Kidney glomerular epithelial cell (primary cell): ENCODE measurements at regions not wholly inside any gene's neighbourhood (a gene's known extent, or its start where the extent isn't known, plus 50 kb on each side); places are given as distances from the start of the nearest gene placed in this dataset.
A peak's percentile ranks its signal among the peaks of the same experiment; 100 is the strongest.
"Not testable (repeated sequence)": the region's sequence is repeated elsewhere in the genome, so short reads cannot be mapped to it uniquely, and the experiment has no call there.

ENCODE experiments used
- DNase-seq: peaks from one replicate; lab custom pipeline; 2025; lab: John Stamatoyannopoulos, UW

DNA sequence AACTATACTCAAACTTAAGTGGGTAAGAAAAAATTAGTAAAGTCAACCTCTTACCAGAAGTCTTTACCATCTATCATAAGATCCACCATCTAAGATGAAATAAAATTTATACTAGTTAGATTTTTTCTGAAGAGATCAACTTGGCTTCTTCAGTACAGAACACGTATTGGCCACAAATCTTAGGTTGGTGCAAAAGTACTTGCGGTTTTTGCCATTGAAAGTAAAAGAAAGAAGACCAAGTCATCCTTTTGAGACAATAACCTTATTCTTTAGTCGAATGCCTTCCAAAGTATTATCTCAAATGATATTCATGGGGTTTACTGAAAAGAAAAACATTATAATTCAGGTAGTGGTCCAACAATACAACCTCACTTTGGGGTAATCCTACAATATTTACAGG, 292.6 kb upstream of the PTCHD4 start:
- no peak for DNase-seq

DNA sequence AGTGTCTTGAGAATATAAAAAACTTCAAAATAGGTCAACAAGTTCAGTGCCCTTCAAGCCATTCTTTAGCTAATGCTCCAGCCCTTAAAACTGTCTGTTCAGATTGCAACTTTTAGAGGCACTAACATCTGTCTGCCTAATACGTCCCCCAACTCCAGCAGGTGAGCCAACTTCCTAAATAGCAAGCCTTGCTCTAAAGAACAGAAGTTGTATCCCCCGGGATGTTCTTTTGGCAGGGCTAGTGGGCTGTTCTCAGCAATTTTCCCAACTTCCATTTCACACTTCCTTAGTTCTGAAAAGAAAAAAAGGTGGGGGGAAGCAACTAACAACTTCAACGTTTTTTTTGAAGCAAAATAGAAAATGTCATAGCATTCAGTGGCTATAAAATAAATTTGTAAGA, 290.0 kb upstream of the PTCHD4 start:
- no peak for DNase-seq

DNA sequence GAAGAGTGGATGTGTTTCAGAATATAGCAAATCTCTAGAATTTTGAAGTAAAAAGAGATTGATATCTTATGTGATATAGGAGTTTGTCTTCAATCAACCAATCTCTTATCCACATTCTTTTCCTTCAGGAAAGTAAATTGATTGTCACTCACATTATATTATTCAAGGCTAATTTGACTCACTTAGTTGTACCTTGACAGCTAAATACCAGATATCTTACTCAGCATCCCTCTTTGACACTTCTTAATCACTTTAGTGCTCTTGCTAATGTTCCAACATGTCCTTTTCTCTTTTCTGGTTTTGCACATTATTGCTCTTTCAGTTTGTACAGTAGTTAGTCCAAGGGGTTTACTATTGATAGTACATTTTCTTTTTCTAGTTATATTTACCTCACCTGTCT, 286.9 kb upstream of the PTCHD4 start:
- no peak for DNase-seq

DNA sequence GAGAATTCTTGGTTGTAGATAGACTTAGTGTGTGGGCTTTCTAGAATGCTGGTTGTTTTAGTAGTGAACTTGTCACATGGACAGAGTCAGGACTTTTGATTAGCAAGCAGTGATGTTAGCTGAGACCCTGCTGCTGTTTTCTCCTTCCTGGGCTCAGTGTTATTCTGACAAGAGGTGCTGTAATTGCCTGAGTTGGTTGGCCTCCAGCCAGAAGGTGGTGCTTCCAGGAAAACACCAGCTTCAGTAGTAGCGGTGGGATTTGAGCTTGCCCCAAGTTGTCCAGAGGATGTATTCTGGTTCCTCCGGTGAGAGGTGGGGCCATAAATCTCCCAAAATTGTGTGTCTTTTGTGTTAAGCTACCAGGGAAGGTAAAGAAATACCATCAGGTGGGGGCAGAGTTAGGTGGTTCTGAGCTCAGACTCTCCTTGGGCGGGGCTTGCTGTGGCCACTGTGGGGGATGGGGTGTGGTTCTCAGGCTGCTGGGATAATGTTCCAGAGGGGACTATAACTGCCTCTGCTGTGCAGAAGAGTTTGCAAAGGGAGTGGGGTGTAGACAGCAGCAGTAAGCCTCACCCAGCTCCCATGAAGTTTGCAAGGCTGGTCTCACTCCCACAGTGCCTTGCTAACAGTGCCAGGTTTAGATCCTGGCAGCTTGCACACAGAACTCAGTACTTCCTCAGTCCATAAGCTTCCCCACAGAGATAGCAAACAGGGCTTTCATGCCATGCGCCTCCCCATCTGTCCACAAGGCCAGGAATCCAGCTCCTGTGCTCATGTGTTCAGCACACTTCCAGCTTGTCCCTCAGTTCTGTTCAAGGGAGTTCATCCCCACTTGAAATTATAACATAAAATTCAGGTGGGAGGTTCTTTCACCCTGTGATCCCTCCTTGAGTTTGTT, 278.4 kb upstream of the PTCHD4 start:
- no peak for DNase-seq

DNA sequence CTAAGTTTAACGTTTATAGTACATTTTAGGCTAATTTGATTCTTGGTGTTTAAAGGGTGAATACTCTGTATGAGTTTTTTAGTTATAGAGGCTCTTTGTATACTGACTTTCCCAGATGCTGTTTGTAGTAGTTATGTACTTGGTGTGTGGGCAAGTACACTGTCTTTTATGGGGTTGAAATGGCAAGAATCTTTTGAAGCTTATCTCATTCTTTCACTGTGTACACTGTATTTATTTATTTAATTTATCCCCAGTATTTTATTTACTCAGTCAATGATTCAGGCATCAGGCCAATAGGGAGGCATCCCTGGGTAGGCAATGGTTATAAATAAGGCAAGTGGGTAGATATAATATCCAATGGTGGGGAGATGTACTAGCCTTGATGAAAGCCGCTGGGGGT, 277.0 kb upstream of the PTCHD4 start:
- DNase-seq, result no peak

DNA sequence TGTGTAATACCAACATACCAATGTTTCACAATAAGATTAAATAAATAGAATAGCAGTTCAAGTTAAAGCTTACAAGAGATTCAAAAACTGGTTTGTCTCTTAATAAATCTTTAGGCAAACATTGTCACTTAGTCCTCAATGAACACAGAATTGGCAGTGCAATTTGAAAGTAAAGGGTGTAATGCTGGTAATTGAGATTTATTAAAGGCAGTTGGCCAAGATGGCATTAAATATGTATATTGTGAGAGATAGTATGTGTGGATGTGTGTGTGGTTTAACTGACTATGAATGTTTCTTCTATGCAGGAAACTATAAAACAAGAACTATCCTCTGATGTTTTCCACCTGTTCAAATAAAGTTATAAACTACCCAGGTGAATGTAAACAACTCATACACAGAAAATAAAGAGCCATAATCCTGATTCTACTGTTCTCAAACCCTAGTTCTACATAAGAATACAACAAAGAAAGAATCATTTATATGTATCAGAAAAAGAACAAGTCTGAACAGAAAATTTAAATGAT, 267.9 kb upstream of the PTCHD4 start:
- DNase-seq, result no peak

DNA sequence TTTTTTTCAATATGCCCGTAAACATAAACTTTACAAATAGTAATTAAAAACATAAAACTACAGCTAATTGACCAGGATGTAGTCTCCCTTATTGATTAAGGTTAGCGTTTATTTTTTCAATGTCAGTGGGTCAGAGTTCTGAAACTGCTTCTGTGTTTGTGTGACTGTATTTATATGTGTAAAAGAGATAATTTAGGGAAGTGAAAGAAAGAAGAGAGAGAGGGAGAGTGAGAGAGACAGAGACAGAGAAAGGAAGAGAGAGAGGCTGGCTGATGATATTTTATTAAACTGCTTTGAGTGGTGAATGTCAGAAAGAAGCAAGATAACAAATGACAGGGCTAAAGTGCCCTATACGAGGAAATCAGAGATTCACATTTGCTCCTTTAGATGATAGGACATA, 266.1 kb upstream of the PTCHD4 start:
- no peak for DNase-seq

DNA sequence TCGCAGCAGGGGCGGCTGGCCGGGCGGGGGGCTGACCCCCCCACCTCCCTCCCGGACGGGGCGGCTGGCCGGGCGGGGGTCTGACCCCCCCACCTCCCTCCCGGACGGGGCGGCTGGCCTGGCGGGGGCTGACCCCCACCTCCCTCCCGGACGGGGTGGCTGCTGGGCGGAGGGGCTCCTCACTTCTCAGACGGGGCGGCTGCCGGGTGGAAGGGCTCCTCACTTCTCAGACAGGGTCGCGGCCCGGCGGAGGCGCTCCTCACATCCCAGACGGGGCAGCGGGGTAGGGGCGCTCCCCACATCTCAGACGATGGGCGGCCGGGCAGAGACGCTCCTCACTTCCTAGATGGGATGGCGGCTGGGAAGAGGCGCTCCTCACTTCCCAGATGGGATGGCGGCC, 260.2 kb upstream of the PTCHD4 start:
- DNase-seq, result not testable (repeated sequence)

DNA sequence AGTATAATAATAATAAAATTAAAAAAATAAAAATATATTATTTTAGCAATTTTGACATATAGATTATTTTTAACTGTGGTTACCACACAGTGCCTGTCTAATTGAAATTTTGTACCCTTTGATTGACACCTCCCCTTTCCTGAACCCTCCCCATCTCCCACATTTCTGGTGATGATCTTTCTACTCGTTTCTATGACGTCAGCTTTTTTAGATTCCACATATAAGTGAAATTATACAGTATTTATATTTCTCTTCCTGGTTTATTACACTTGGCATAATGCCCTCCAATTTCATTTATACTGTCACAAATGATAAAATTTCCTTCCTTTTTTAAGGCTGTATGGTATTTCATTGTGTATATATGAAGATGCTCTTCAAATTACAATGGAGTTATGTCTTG, 258.1 kb upstream of the PTCHD4 start:
- DNase-seq, result no peak

DNA sequence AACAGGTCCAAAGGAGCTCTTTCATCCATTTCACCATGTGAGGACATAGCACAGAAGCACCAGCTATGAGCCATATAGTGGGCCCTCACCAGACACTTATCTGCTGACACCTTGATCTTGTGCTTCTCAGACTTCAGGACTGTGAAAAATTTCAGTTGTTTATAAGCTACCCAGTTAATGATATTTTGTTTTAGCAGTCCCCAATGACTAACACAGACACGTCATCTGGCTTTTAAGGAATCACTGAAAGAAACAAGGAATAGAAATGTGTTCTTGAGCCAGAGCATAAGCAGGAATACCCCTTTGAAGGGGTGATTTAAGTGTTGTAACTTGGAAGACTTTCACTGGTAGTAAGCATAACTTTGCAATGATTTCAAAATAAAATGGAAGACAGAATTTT, 214.7 kb upstream of the PTCHD4 start:
- DNase-seq, result no peak

DNA sequence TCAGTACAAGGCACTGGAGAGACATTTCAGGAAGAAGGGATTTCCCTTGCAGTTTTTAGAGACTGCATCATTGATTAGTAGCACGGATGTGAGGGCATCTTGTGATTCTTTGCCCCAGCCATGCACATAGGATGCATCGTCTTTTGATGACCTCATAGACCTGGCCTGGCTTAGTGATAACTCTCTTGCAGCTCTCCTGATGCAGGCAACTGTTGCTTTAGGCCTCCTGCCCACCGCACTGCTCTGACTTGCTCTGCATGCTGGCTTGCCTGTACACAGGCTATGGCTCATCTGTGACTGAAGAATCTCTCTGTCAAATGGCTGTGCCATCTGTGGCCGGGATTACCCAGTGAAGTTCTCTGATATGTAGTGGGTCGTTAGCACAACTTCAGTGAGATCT, 207.7 kb upstream of the PTCHD4 start:
- DNase-seq, result peak; percentile 48

DNA sequence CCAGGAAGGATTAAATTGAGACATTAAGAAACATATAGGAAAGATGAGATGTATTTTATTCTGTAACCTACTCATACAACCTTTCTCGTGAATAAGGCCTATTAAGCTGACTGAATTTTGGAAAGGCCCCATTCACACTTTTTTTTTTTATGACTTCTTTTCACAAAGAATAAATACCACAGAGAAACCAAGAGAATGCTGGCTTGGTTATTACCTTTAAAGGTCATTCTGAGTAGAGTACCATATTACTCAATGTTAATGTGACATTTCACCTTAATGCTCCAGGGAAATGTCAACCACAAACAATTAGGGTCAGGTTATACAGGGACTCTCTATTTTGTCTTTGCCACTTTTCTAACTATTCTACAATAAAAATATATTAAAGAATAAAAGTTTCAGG, 204.9 kb upstream of the PTCHD4 start:
- no peak for DNase-seq

DNA sequence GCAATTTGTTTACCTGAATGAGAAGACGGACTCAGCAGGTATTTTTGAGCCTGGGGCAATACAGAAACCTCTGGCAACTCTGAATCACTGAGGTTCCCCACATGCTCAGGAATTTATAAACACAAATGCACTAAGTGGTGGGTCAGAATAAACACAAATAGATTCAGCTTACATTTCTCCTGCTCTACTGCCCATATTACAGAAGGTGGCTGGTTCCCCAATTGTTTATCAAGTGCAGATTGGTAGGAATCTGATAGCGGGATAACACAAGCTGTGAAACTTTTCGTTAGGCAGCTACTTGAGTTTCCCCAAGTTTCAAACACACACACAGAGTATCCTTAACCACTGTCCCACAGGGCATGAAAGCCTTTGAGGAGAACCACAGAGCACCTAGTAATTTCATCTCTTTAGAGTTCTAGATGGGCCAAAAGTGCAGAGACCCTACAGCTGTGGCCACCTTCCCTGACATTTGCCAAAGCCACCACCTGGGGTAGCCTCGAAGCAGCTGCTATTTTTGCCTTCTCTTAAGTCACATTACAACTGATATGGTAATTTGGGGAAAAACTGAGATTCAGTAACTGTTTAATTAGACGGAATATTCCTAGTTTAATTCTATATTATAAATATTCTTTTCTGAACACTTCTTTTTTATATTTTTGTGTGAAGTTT, 204.2 kb upstream of the PTCHD4 start:
- DNase-seq, result no peak

DNA sequence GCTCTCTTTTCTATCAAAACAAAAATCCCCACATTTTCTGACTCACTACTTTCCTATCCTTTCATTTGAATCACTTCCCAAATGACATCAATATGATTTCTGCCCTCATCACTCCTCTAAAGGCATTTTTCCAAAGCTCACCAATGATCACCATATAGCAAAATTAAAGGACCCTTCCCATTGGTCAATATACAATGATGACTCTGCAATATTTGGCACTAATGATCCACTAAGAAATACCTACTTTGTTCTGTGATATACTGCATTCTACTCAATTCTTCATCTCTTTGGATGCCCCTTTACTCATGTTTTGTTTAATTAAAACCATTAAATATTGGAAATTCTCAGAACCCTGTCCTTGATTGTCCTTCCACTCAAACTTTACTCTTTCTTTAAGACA, 200.3 kb upstream of the PTCHD4 start:
- no peak for DNase-seq

DNA sequence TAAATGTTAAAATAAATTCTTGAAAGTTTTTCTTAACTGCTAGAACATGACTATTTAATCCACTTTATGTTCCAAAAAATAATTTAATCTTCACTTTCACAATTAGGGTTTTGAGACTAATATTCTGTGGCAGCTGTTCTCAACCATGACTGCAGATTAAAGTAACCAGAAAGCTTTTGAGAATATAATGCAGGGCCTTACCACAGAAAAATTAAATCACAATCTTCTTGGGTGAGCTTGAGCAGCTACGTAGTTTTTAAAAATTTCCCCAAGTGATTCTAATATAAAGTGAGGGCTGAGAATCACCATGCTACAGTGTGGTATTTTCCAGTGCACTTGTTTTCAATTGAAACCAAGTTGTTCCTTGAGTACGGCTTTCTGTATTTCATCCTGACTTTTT, 196.6 kb upstream of the PTCHD4 start:
- no peak for DNase-seq

DNA sequence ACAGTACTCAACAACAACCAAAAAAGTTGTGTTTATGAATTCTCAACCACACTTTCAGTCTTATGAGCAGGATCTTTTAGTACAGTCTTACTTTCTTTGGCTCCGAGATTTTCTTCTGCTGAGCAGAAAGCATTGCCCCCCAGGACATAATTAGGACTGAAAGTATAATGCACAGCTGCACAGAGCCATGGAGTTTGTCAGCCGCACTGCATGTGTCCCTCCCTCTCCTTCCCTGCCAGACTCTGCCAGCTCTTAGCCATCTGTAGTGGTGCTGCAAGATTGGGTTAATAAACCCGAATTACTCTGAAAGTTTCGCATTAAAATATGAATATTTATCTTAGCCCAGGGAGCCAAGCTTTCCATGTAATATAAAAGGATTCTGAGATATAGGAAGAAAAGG, 179.6 kb upstream of the PTCHD4 start:
- no peak for DNase-seq

DNA sequence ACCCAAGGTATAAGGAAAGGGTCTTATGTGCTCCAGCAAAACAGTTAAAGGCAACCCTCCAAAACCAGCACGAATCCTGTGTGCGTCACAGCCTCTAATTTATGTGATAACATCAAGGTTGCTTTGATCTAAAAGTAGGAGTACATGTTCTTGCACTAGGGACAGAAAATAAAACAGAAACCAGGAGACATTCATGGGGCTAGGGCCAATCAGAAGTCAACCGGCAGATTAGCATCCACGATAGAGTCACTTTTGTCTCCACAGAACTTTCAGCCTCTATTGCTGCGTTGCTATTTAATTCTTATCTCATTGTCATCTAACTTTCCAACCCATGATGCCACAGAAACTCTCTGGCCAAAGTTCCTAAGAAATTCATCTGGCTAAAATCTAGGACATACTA, 178.8 kb upstream of the PTCHD4 start:
- no peak for DNase-seq

DNA sequence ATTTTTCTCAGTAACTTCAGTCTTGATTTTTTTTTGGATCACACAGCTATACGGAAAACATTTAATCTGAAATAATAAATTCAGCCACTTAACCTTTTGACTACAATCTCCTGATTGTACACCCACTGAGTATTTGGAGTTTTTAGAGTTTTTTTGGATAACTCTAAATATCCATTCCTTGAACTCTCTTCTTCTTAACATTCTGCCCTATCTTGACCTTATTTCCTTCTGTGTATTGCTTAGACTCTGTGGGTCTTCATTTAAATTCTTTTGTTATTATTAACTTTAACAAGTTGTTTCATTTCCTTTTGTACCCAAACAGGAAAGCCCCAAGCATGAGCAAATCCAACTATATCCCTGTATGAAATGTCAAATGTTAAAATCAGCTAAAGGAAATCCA, 170.2 kb upstream of the PTCHD4 start:
- DNase-seq, result no peak

DNA sequence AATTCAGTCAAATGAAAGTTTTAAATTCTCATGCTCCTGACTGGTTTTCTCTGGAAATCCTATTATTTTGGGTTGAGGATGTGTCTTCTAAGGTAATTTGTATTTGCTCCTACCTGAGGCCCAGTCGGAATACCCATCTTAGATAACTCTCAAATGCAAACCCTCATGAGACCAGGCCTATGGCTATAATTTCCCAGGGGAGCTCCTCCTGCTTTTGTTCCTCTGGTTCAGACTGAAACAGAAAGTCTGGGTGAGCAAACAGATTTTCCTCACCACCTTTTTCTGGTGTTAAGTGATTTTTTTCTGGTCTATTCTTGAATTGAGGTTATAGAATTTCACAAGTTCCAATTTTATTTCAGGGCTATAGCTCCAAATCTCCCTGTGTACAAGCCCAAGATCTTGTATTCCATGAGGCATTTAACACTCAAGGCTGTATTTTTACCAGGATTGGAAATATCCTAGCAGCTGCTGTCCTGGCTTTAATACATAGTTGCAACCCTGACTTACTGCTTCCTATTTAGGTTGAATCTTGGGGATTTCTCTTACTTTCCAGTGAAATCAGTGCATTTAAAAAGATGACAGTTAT, 169.1 kb upstream of the PTCHD4 start:
- no peak for DNase-seq

DNA sequence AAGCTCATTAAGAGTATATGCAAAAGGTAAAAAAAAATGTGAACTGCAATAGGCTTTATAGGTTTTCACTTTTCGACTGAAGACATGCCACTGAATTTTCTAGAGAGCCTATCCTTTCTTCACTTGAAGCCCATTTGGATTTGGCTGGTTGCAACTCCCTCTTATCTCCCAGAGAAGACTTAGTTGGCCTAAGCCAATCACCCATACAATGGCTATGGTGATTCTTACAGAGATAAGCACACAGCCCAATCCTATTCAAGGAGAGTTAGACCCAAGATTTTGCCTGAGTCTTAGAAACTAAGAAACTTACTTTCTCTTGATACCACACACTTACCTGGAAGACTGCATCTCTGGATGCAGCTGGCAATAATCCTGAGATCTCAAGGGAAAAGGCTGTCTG, 167.3 kb upstream of the PTCHD4 start:
- DNase-seq, result no peak

DNA sequence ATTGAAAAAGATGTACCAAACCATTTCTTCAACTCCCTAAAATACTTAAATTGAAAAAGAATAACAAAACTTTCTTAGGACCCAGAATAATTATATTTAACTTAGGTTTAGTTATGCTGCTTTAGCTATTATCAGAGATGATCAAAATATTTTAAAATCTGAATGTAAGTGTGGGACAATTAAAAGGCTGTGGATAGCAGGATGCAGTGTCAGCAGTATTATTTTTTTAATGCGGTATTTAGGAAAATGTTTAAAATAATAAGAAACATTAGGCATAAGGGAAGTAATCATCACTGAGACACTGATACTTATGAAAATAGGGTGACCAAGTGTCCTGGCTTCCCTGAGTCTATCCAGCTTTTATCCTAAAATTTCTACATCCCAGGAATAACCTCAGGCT, 161.5 kb upstream of the PTCHD4 start:
- DNase-seq, result no peak

DNA sequence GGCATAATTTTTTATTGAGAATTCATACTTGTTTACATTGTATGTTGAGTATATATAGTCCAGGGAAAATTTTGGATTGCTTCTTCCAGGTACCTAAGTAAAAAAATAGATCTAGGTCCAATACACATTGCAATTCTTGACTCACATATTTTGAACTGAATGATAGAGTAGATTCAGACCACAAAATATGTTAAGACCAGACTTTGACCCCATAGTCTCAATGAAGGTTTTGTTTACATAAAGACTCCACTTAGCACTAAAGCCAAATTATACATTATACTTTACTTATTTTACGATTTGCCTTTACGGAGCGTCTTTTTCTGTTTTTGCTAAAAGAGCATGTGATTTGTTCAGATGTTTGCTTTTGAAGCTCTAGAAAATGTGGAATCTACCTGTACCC, 144.1 kb upstream of the PTCHD4 start:
- DNase-seq, result no peak

DNA sequence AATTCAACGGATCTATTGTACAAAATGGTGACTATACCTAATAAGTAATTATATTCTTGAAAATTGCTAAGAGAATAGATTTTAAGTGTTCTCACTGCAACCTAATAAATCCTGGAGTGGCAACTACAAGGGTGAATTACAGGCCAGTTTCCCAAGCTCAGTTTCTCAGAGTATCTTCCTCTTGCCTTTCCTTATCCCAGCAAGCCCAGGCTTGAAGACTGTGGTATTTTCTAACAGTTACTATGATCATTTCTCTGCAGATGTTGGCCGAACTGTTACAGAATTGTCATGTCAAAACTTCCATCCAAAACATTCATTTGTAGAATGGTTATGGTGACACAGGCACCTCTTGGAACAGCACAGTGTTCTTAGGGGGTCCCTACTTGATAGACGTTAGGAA, 138.1 kb upstream of the PTCHD4 start:
- DNase-seq, result no peak
